Left lung (tissue), 4 donors: ENCODE measurements at regions not wholly inside any gene's neighbourhood (a gene's known extent, or its start where the extent isn't known, plus 50 kb on each side); places are given as distances from the start of the nearest gene placed in this dataset.
"Not testable (repeated sequence)": the region's sequence is repeated elsewhere in the genome, so short reads cannot be mapped to it uniquely, and the experiment has no call there.

Experiments used
- ATAC-seq: fragments of 200-7000 bp; cut with Tn5 transposase; one replicate; pipeline ENCODE4 v1.9.1; 2020; ENCODE audit warnings: moderate library complexity
- DNase-seq, 4 donors: peaks; one replicate each; pipeline ENCODE4 v3.0.0-alpha.2; 2013 to 2020
- H3K27ac ChIP-seq, 2 donors: fragments of 200-600 bp; sonication (generic) in 1 of 2; one replicate each; pipeline versions ENCODE4 v1.5.0 to v1.8.0; 2020 to 2021
- H3K27me3 ChIP-seq, 2 donors: fragments of 200-600 bp; sonication (generic) in 1 of 2; one replicate each; pipeline versions ENCODE4 v1.5.0 to v1.8.0; 2020 to 2021
- H3K36me3 ChIP-seq, 2 donors: fragments of 200-600 bp; sonication (generic) in 1 of 2; one replicate each; pipeline versions ENCODE4 v1.5.0 to v1.8.0; 2020 to 2021
- H3K4me1 ChIP-seq, 2 donors: fragments of 200-600 bp; one replicate each; pipeline ENCODE4 v1.8.0; 2021
- H3K4me3 ChIP-seq, 2 donors: fragments of 200-600 bp; sonication (generic) in 1 of 2; one replicate each; pipeline versions ENCODE4 v1.5.0 to v1.8.0; 2020 to 2021; ENCODE audit warnings: mild to moderate bottlenecking in 1 of 2
- H3K9me3 ChIP-seq, 2 donors: fragments of 200-600 bp; sonication (generic) in 1 of 2; one replicate each; pipeline versions ENCODE4 v1.5.0 to v1.8.0; 2020 to 2021
- intact Hi-C, 2 donors: fragments of 100-400 bp; cut with DNase I; formaldehyde crosslinking; loops; one replicate each; pipeline versions ENCODE4 v1.11.2 to v1.14.2; 2022
- TF ChIP-seq, protein P1 (sequence below), 2 donors: fragments of 200-600 bp; sonication (generic) in 1 of 2; IDR thresholded peaks; one replicate each; pipeline versions ENCODE4 v1.5.0 to v1.8.0; 2021; ENCODE audit warnings: antibody characterized with exemption in 2 of 2
- donor health status: DM: no; HTN: yes; CAD: no.
- donor health status: DM: no; HTN: no; CAD: no.

DNA sequence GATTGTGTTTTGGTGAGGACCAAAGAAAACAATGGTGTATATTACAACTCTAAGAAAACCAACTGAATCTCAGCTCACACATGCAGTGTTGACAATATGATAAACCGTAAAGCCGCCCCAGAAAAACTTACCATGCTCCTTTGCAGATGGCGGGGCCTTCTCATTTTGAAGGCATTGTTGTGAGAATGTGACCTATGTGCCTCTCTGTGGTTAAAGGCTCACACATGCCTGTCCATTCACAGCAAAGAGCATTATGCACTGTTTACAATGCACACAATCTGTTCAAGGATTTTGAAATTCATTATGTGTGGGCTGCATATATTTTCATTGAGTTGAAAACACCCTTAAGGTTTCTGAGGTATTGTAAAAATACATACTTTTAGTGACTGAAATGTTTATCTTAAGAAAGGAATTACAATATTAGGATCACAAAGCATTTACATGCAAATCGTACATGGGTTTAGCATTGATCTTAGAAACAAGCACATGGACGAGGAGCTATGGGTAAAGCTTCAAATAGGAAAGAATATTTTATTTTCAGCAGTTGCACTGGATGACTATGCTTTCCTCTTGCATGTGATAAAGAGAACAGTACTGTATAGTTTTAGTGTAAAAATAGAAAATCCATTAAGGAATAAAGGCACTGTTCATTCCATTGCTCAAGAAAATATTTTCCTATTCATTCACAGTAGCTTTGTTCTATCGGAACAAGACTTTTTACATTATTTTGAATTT, 334.3 kb downstream of the ARL4A start:
- intact Hi-C loops, result no loop called here
- no peaks in the 10 kb centered on the region for H3K4me1 ChIP-seq
- ATAC-seq, result no peak

DNA sequence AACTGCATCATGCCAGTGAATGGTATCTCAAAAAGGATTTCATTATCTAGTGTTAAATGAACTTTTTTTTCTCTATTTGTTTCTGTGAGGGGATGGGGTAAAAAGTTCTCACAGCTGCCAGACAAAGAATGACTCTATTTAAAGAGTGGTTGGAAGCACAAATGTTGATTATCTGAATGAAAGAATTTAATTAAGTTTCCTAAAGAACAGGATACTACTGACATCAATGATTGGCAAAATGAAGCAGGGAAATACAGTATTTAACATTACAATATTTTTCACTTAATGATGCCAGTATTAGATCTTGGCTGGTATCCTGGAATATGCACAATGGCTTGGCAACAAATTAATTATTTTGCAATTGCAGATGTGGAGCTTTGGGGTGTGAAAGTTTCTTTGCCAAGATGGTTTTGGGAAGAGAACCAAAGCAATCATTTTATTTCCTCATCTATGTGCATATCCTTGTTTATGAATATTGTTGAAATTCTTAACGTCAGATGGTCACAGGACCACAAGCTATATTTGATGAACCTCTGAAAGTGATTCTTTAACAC, 336.8 kb downstream of the ARL4A start:
- no peaks in the 10 kb centered on the region for H3K27me3 ChIP-seq
- ATAC-seq, result no peak
- no peak overlapping the region for H3K27ac ChIP-seq
- TF ChIP-seq, protein P1, sequence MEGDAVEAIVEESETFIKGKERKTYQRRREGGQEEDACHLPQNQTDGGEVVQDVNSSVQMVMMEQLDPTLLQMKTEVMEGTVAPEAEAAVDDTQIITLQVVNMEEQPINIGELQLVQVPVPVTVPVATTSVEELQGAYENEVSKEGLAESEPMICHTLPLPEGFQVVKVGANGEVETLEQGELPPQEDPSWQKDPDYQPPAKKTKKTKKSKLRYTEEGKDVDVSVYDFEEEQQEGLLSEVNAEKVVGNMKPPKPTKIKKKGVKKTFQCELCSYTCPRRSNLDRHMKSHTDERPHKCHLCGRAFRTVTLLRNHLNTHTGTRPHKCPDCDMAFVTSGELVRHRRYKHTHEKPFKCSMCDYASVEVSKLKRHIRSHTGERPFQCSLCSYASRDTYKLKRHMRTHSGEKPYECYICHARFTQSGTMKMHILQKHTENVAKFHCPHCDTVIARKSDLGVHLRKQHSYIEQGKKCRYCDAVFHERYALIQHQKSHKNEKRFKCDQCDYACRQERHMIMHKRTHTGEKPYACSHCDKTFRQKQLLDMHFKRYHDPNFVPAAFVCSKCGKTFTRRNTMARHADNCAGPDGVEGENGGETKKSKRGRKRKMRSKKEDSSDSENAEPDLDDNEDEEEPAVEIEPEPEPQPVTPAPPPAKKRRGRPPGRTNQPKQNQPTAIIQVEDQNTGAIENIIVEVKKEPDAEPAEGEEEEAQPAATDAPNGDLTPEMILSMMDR (IDR thresholded peaks at IDR 0.05), result no peak
- peak in 2 of 4 donors; percentile 17 to 32 for DNase-seq
- H3K4me1 ChIP-seq, result no peaks in the 10 kb centered on the region
- intact Hi-C loops, result no loop called here
- H3K36me3 ChIP-seq, result no peaks in the 10 kb centered on the region
- no peak overlapping the region for H3K4me3 ChIP-seq
- no peaks in the 10 kb centered on the region for H3K9me3 ChIP-seq

More for the DNA sequence above, 334.3 kb downstream of the ARL4A start:
- DNase-seq, result no peak
- Histone ChIP-seq H3K36me3 (no peaks in the 10 kb centered on the region), H3K4me3 (no peak overlapping the region), H3K9me3 (no peaks in the 10 kb centered on the region), H3K27ac (no peak overlapping the region), H3K27me3 (no peaks in the 10 kb centered on the region)
- TF ChIP-seq, protein P1 (IDR thresholded peaks at IDR 0.05), result no peak

DNA sequence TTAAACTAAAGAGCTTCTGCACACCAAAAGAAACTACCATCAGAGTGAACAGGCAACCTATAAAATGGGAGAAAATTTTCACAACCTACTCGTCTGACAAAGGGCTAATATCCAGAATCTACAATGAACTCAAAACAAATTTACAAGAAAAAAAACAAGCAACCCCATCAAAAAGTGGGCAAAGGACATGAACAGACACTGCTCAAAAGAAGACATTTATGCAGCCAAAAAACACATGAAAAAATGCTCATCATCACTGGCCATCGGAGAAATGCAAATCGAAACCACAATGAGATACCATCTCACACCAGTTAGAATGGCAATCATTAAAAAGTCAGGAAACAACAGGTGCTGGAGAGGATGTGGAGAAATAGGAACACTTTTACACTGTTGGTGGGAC, 337.6 kb downstream of the ARL4A start:
- intact Hi-C loops, H3K27me3 ChIP-seq, H3K4me1 ChIP-seq, H3K36me3 ChIP-seq, H3K9me3 ChIP-seq, H3K4me3 ChIP-seq, ATAC-seq, DNase-seq, H3K27ac ChIP-seq: not testable (repeated sequence)

DNA sequence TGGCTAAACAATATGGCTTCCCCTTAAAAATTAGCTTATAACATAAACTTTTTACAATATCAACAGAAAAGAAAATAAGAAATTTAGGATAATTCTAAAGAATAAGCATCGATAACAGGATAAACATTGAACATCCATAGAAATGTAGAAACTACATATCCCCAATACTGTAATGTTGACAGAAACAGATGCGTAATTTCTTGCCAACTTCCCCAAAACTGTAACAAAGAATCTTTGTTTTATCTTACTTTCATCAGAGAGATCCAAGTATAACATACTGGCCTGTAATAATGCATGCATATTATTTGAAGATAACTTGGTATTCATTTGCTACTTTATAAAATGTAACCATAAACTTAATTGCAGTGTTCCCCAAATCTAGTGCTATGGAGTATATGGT, 339.9 kb downstream of the ARL4A start:
- intact Hi-C loops, result no loop called here
- Histone ChIP-seq H3K27ac (no peak overlapping the region), H3K4me3 (no peak overlapping the region), H3K36me3 (no peaks in the 10 kb centered on the region), H3K27me3 (no peaks in the 10 kb centered on the region), H3K4me1 (no peaks in the 10 kb centered on the region), H3K9me3 (no peaks in the 10 kb centered on the region)
- TF ChIP-seq, protein P1 (IDR thresholded peaks at IDR 0.05), result no peak
- no peak for ATAC-seq
- no peak for DNase-seq

DNA sequence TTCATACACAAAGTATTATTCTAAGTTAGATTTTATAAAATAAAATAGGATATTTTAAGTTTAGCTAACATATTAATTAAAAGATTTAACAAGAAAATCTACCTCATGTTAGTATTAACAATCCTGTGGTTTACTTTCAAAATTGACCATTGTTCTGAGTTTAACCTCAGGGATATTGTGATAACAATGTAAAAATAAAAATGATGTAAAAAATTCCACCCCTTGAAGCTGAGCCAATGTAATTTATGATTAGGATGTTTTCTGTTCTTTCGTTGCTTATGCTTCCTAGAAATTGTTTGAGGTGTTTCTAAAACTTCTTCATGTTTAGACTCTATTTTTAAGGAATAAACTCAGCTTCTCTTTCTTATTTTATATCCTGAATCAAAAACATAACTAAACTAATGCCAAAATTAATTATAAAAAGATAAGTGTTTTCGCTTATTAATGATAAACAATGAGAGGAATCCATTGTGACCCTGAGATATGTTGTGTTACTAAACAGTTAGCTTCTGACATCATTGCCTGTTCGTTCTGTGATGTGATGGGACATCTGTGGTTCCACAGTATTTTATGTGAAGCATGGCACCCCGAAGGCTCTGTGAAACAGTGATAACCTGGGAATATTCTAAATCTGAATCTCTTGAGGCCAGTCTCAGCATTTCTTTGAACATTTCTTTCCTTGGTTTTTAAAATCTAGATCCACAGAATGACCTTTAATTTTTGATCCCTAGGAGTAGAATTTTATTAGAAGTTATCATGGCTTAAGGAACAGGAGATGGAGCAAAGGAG, 340.8 kb downstream of the ARL4A start:
- ATAC-seq (no peak), DNase-seq (no peak)
- Histone ChIP-seq H3K9me3 (no peaks in the 10 kb centered on the region), H3K4me3 (no peak overlapping the region), H3K4me1 (no peaks in the 10 kb centered on the region), H3K27me3 (no peaks in the 10 kb centered on the region), H3K36me3 (no peaks in the 10 kb centered on the region), H3K27ac (no peak overlapping the region)
- intact Hi-C loops, result no loop called here
- TF ChIP-seq, protein P1 (IDR thresholded peaks at IDR 0.05), result peak in 1 of 2 donors; percentile 7
